Neuronal stem cell (in vitro differentiated cells): ENCODE measurements at regions not wholly inside any gene's neighbourhood (a gene's known extent, or its start where the extent isn't known, plus 50 kb on each side); places are given as distances from the start of the nearest gene placed in this dataset.

ENCODE experiments used
- DNase-seq: peaks from one replicate; pipeline ENCODE4 v3.0.0-alpha.2; 2013; ENCODE audit warnings: low spot score
- H2AFZ ChIP-seq: one replicate; pipeline ENCODE4 v1.6.1; 2013; ENCODE audit warnings: mild to moderate bottlenecking, low read length, inconsistent platforms
- H2AK5ac ChIP-seq: 2 replicates; pipeline ENCODE4 v1.6.1; 2013; ENCODE audit warnings: low read depth, mild to moderate bottlenecking, inconsistent platforms, low read length, moderate library complexity, mixed read lengths
- H2BK120ac ChIP-seq: 2 replicates; pipeline ENCODE4 v1.6.1; 2013; ENCODE audit warnings: low read depth, mild to moderate bottlenecking, inconsistent platforms, low read length, moderate library complexity, mixed read lengths
- H2BK12ac ChIP-seq: one replicate; pipeline ENCODE4 v1.6.1; 2013; ENCODE audit warnings: low read length, inconsistent platforms
- H2BK15ac ChIP-seq: 2 replicates; pipeline ENCODE4 v1.6.1; 2013; ENCODE audit warnings: mild to moderate bottlenecking, low read length, inconsistent platforms, mixed read lengths
- H2BK5ac ChIP-seq: one replicate; pipeline ENCODE4 v1.6.1; 2013; ENCODE audit warnings: inconsistent platforms, mild to moderate bottlenecking, low read length, moderate library complexity
- H3K14ac ChIP-seq: one replicate; pipeline ENCODE4 v1.6.1; 2013; ENCODE audit warnings: low read length, inconsistent platforms
- H3K18ac ChIP-seq: 2 replicates; pipeline ENCODE4 v1.6.1; 2013; ENCODE audit warnings: low read length, inconsistent platforms
- H3K23ac ChIP-seq: 2 replicates; pipeline ENCODE4 v1.6.1; 2013; ENCODE audit warnings: low read depth, mild to moderate bottlenecking, mixed read lengths, low read length, inconsistent platforms; ENCODE audit not compliant: poor library complexity
- H3K27ac ChIP-seq: replicated peaks from 3 replicates; pipeline ENCODE4 v1.5.1; 2013; ENCODE audit warnings: low read length, inconsistent platforms
- H3K27me3 ChIP-seq, 3 experiments: 2 replicates each; pipeline ENCODE4 v1.6.1; 2013; ENCODE audit warnings: low read length in 3 of 3, mild to moderate bottlenecking in 2 of 3, inconsistent platforms in 1 of 3, low read depth in 1 of 3, mixed read lengths in 1 of 3, moderate library complexity in 1 of 3; ENCODE audit not compliant: control insufficient read depth in 3 of 3, insufficient read depth in 3 of 3
- H3K36me3 ChIP-seq, 2 donors: replicated peaks in 1 of 2; 2 replicates each; pipeline ENCODE4 v1.6.1; 2013; ENCODE audit warnings: low read length in 2 of 2; ENCODE audit not compliant: control insufficient read depth in 2 of 2, insufficient read depth in 2 of 2
- H3K4ac ChIP-seq: 2 replicates; pipeline ENCODE4 v1.6.1; 2013; ENCODE audit warnings: inconsistent platforms, mild to moderate bottlenecking, low read length, moderate library complexity
- H3K4me1 ChIP-seq, 2 donors: 1 replicate in 1 of 2; 2 replicates in 1 of 2; pipeline ENCODE4 v1.6.1; 2013; ENCODE audit warnings: low read length in 2 of 2, low read depth in 1 of 2; ENCODE audit not compliant: control insufficient read depth in 2 of 2, insufficient read depth in 1 of 2
- H3K4me2 ChIP-seq: one replicate; pipeline ENCODE4 v1.6.1; 2013; ENCODE audit warnings: mild to moderate bottlenecking, low read length, inconsistent platforms; ENCODE audit not compliant: insufficient read depth, poor library complexity, severe bottlenecking
- H3K4me3 ChIP-seq, 2 donors: 2 replicates each; pipeline ENCODE4 v1.5.1; 2013; ENCODE audit warnings: low read length in 2 of 2, mild to moderate bottlenecking in 2 of 2, inconsistent platforms in 1 of 2, moderate library complexity in 1 of 2
- H3K79me1 ChIP-seq: one replicate; pipeline ENCODE4 v1.6.1; 2013; ENCODE audit warnings: low read depth, mild to moderate bottlenecking, inconsistent platforms, low read length, moderate library complexity
- H3K9ac ChIP-seq: one replicate; pipeline ENCODE4 v1.6.1; 2013; ENCODE audit warnings: mild to moderate bottlenecking, low read depth, low read length, inconsistent platforms; ENCODE audit not compliant: poor library complexity
- H3K9me3 ChIP-seq, 2 donors: replicated peaks in 1 of 2; 2 replicates each; pipeline versions ENCODE3 to v1.6.1; 2013; ENCODE audit warnings: low read length in 2 of 2, mild to moderate bottlenecking in 2 of 2, inconsistent platforms in 1 of 2, low read depth in 1 of 2, mixed read lengths in 1 of 2, moderate library complexity in 1 of 2; ENCODE audit not compliant: control insufficient read depth in 2 of 2, insufficient read depth in 1 of 2
- H4K8ac ChIP-seq: one replicate; pipeline ENCODE4 v1.6.1; 2013; ENCODE audit warnings: low read depth, mild to moderate bottlenecking, inconsistent platforms, low read length, moderate library complexity
- H4K91ac ChIP-seq: one replicate; pipeline ENCODE4 v1.6.1; 2013; ENCODE audit warnings: low read length, low read depth, mild to moderate bottlenecking, inconsistent platforms; ENCODE audit not compliant: poor library complexity
- WGBS, 2 donors: extraction: QIAGEN DNeasy Blood & Tissue Kit; methylation state at CpG; one replicate each; pipeline ENCODE4 v1.1.7; 2013; ENCODE audit warnings: missing lambda C conversion rate in 2 of 2, mixed read lengths in 1 of 2; ENCODE audit not compliant: insufficient read length in 2 of 2, insufficient replicate concordance in 1 of 2; ENCODE audit errors: extremely low coverage in 2 of 2; 5-methylcytosine and 5-hydroxymethylcytosine counted together

DNA sequence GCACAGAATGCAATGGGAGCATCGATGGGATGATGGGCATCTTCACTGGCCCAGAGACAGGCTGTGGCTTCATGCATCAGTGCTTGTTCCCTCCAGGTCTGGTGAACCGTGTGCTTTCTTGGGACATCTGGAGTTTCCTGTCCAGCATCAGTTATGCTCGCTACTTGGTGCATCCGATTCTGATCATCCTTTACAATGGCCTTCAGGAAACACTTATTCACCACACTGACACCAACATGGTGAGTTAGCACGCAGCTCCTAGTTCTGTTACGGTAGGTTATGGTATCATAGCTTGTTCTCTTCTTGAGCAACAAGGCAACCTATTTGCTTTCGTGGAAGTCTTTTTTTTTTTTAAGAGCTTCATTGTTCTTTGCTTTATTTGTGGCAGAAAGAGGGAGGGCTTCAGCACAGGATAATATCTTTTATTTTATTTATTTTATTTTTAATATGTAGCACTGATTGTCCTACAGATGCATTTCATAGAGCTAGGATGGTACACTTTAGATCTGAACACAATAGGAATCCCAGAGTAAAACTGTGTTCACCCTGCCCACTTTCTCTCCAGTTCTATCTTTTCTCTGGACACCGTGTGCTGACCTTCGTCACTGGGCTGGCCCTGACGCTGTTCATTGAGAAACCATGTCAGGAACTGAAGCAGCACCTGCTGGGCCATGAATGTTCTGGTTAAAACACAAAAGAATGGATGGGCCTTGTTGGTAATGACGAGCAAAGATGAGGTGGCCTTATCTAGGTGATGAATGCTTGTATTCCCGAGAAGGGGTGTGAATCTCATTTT, 71.2 kb upstream of the SEC11C start:
- H3K18ac ChIP-seq, result no peak overlapping the region
- H2AK5ac ChIP-seq, result no peak overlapping the region
- no peaks in the 10 kb centered on the region for H3K36me3 ChIP-seq
- peaks cover 0 to 5% (median 0%) of the 10 kb centered on the region in 3 experiments for H3K27me3 ChIP-seq
- H3K79me1 ChIP-seq, result no peaks in the 10 kb centered on the region
- no peak overlapping the region for H3K27ac ChIP-seq
- no CpG with 5 or more reads among the region's 12 CpGs for WGBS, 2 donors
- H4K8ac ChIP-seq, result no peak overlapping the region
- H2AFZ ChIP-seq, result no peak overlapping the region
- no peak overlapping the region for H2BK12ac ChIP-seq
- H4K91ac ChIP-seq, result no peak overlapping the region
- no peak overlapping the region for H3K4me3 ChIP-seq
- no peaks in the 10 kb centered on the region for H3K9me3 ChIP-seq
- no peak overlapping the region for H3K9ac ChIP-seq
- H2BK15ac ChIP-seq, result no peak overlapping the region
- H2BK5ac ChIP-seq, result no peak overlapping the region
- DNase-seq, result no peak
- H3K23ac ChIP-seq, result no peak overlapping the region
- H3K14ac ChIP-seq, result no peak overlapping the region
- no peak overlapping the region for H3K4ac ChIP-seq
- H2BK120ac ChIP-seq, result no peak overlapping the region
- no peak overlapping the region for H3K4me2 ChIP-seq
- no peaks in the 10 kb centered on the region for H3K4me1 ChIP-seq

DNA sequence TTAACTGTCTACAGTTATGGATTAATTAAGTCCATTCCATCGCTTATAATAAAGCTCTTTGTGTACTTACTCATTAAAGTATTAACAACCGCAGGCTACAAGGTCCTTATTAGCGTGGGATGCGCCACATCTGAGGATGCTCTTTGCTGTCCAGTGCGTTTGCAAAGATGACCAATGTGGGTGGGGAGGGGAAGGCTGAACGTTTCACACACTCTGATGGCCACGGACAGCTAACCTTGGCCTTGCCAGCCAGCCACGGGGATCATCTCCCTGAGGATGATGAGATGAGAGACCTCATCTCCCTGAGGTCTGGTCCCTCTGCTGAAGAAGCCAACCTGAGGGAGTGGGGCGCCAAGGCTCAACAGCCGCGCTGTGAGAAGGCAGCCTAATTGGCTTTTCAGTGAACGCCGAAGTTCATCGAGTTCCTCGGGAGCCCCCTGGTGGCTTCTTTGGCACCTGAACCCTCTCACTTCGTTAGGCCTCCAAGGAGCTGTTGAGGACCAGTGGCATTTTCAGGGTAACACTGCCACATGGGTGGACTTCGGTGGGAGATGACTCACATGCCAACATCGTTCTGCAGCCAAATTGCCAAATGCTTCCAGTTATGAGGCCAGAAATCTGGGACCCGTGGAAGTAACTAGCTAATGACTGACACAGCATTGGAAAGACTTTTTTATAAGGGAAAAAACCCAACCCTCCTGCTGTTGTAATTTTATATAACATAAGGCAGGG, 69.3 kb upstream of the SEC11C start:
- Histone ChIP-seq H2BK120ac (no peak overlapping the region), H4K8ac (no peak overlapping the region), H3K27ac (no peak overlapping the region), H3K79me1 (no peaks in the 10 kb centered on the region), H3K27me3 (peaks cover 0 to 5% (median 0%) of the 10 kb centered on the region in 3 experiments), H3K36me3 (no peaks in the 10 kb centered on the region), H3K9ac (peak overlapping the region; percentile 15), H3K4me2 (no peak overlapping the region), H3K4ac (no peak overlapping the region), H2AK5ac (no peak overlapping the region), H3K9me3 (no peaks in the 10 kb centered on the region), H3K18ac (no peak overlapping the region), H2BK5ac (no peak overlapping the region), H3K4me3 (no peak overlapping the region), H2AFZ (peak overlapping the region; percentile 72), H3K4me1 (no peaks in the 10 kb centered on the region), H2BK12ac (no peak overlapping the region), H3K14ac (no peak overlapping the region), H2BK15ac (no peak overlapping the region), H4K91ac (no peak overlapping the region), H3K23ac (no peak overlapping the region)
- no CpG with 5 or more reads among the region's 19 CpGs for whole genome bisulfite sequencing, 2 donors
- DNase-seq, result peak; percentile 81

DNA sequence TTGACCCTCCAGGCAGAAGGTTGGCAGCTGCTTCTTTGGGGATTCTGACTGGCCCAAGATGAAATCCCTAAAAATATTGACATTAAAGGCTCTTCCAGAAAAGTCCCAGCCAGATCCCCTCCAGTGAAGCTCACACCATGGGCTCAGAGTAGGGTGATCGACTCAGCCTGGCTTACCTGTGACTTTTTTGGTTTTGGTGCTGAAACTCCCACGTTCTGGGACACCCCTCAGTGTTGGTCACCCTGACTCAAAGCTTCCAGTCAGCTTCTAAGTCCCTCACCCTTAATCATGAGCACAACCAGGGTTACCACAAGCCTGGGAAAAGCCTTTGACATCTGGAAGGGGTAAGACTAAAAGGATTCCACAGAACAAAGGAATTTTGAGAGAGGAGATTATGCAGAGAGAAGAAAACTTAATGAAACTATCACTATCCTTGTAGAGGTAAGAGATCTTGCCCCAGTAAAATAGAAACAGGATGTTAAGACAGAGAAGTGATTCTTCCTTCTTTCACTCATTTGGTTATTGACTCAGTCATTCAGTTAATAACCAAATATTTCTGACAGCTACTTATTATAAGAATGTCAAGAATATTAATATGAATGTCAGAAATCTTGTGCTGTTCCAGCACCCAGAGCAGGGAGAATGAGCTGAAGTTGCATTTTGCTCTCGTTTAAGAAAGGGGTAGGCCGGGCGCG, 66.8 kb upstream of the SEC11C start:
- Histone ChIP-seq H3K4me1 (no peaks in the 10 kb centered on the region), H2BK15ac (no peak overlapping the region), H3K9me3 (no peaks in the 10 kb centered on the region), H3K14ac (no peak overlapping the region), H3K27ac (no peak overlapping the region), H2BK120ac (no peak overlapping the region), H4K8ac (no peak overlapping the region), H2BK5ac (no peak overlapping the region), H3K9ac (no peak overlapping the region), H3K18ac (no peak overlapping the region), H3K4me3 (no peak overlapping the region), H3K4me2 (no peak overlapping the region), H3K79me1 (no peaks in the 10 kb centered on the region), H2AFZ (no peak overlapping the region), H4K91ac (no peak overlapping the region), H3K36me3 (no peaks in the 10 kb centered on the region), H3K4ac (no peak overlapping the region), H3K23ac (no peak overlapping the region), H2BK12ac (no peak overlapping the region), H3K27me3 (peaks cover 0 to 9% (median 0%) of the 10 kb centered on the region in 3 experiments), H2AK5ac (no peak overlapping the region)
- no CpG with 5 or more reads among the region's 6 CpGs for WGBS, 2 donors
- DNase-seq, result no peak

DNA sequence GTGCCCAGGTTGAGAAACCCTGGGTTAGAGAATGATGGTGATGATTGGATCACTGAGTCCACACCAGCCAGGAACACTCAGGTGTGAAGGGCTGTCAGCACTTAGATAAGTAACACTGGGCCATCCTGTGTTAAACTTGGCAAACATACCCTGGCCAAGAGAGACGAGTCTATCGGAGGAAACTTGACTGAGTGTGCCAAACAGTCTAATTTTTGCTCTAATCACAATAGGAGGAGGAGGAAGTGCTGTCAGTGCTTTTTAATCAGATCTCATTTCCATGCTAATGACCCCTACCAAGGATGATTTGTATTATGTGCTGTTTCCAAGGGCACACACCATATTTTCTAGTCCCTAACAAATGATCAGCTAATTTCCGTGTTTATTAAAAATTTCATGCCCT, 63.8 kb upstream of the SEC11C start:
- no peak overlapping the region for H3K4me3 ChIP-seq
- no peak overlapping the region for H3K14ac ChIP-seq
- no peak overlapping the region for H2BK12ac ChIP-seq
- no peaks in the 10 kb centered on the region for H3K79me1 ChIP-seq
- H2BK15ac ChIP-seq, result no peak overlapping the region
- no peak overlapping the region for H3K23ac ChIP-seq
- H3K9me3 ChIP-seq, result no peaks in the 10 kb centered on the region
- H3K18ac ChIP-seq, result no peak overlapping the region
- H3K27ac ChIP-seq, result no peak overlapping the region
- H3K27me3 ChIP-seq, result peaks cover 0 to 23% (median 0%) of the 10 kb centered on the region in 3 experiments
- H4K91ac ChIP-seq, result no peak overlapping the region
- no peak overlapping the region for H2AK5ac ChIP-seq
- no peaks in the 10 kb centered on the region for H3K36me3 ChIP-seq
- H3K4ac ChIP-seq, result no peak overlapping the region
- no CpG with 5 or more reads among the region's 3 CpGs for WGBS, 2 donors
- H2AFZ ChIP-seq, result no peak overlapping the region
- no peak overlapping the region for H3K4me2 ChIP-seq
- no peak overlapping the region for H4K8ac ChIP-seq
- H2BK120ac ChIP-seq, result no peak overlapping the region
- DNase-seq, result no peak
- no peak overlapping the region for H2BK5ac ChIP-seq
- no peak overlapping the region for H3K9ac ChIP-seq
- peaks cover 0 to 2% of the 10 kb centered on the region in 2 donors for H3K4me1 ChIP-seq
